ENCODE measurements at regions not wholly inside any gene's neighbourhood (a gene's known extent, or its start where the extent isn't known, plus 50 kb on each side); places are given as distances from the start of the nearest gene placed in this dataset.

- TF ChIP-seq CTCF (optimal IDR thresholded peaks at IDR 0.05 in 1 of 3, IDR thresholded peaks at IDR 0.05 in 1 of 3, conservative IDR thresholded peaks at IDR 0.05 in 1 of 3; ENCODE audit: extremely low read depth in 1 of 3, insufficient read depth in 2 of 3, low read length in 3 of 3) (no peak), EZH2 (IDR thresholded peaks at IDR 0.05; ENCODE audit: low read length) (no peak)
Observed at GRCh38 chr9:107945493-107945892, 455.9 kb upstream of the KLF4 start.

Measured in keratinocyte (primary cell).